ENCODE measurements at regions not wholly inside any gene's neighbourhood (a gene's known extent, or its start where the extent isn't known, plus 50 kb on each side); places are given as distances from the start of the nearest gene placed in this dataset.

DNA sequence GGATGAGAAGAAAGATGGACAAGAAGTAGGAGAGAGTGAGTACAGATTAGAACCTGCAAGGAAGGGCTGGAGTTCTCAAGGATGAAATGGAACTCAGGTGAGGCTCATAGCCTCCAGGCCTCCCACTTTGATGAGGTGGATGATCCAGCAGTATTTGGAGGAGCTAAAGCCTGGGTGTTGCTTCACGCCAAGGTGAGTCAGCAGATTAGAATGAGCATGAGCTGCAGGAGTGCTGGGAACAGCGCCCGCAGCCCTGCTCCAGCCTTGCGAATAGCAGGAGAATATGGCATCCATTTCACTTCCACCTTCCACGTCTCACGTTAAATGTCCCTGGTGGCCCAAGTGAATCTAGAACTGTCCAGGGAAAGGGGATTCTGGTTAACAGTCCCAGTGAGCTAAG is 94.4 kb upstream of the CPHXL start:
- POLR2A ChIA-PET = no interaction called here
- no peaks in the 10 kb centered on the region for H3K36me3 ChIP-seq (replicated peaks in 1 of 2; ENCODE audit: control insufficient read depth in 1 of 2, insufficient read depth in 2 of 2, low read length in 2 of 2)
- no peak overlapping the region for H3K4me3 ChIP-seq (replicated peaks in 1 of 3; ENCODE audit: insufficient read depth in 1 of 3, low read depth in 2 of 3, low read length in 3 of 3)
- BruUV-seq (replicated peaks) = no TSS peak
- CTCF ChIA-PET (ENCODE audit: low intra/inter-chr PET ratio, low total read pairs) = no interaction called here
- no peak overlapping the region for H3K27ac ChIP-seq (ENCODE audit: extremely low read length, insufficient read depth, low read length)
- DNase-seq (ENCODE audit: low spot score) (no peak), ATAC-seq (peak; percentile 25; the same call in 1 of the 3 replicates), FAIRE-seq (no peak)
- intact Hi-C loops (cut with micrococcal nuclease; ENCODE audit: unreplicated experiment) (no loop called here), in situ Hi-C loops (cut with HindIII; ENCODE audit: extremely low pct_ligation_motif_present, low pct_unique_long_range_greater_than_20kb) (no loop called here)
- H3K27me3 ChIP-seq (ENCODE audit: control insufficient read depth in 1 of 2, insufficient read depth in 2 of 2, low read length in 2 of 2) = peaks cover 0 to 12% of the 10 kb centered on the region in 2 experiments; a peak in 1 of 5 replicates
- H3K4me1 ChIP-seq (ENCODE audit: insufficient read depth, low read length) = no peaks in the 10 kb centered on the region
- no peak overlapping the region for H3K4me2 ChIP-seq (ENCODE audit: low read depth, low read length)
- no peaks in the 10 kb centered on the region for H3K9me3 ChIP-seq (ENCODE audit: low read length)
- H4K20me1 ChIP-seq (ENCODE audit: insufficient read depth, low read length) = no peaks in the 10 kb centered on the region
- 24% methylated on average over 6 of the region's 6 CpGs for WGBS (ENCODE audit: low lambda C conversion rate)
- no peak overlapping the region for H3K9ac ChIP-seq (ENCODE audit: insufficient read depth, low read depth, low read length)
- H2AFZ ChIP-seq (ENCODE audit: low read length) = no peak overlapping the region
- peak in 1 of 2 experiments; percentile 14; a peak in 2 of 4 replicates for TF ChIP-seq MAFK (conservative IDR thresholded peaks at IDR 0.05 in 1 of 2, IDR thresholded peaks at IDR 0.05 in 1 of 2; ENCODE audit: low read length in 2 of 2)
- TF ChIP-seq NFE2L2 (IDR thresholded peaks at IDR 0.05; ENCODE audit: low read length) = peak; percentile 28; the same call in 1 of the 2 replicates
- TF ChIP-seq MEIS2 (CRISPR knock-in tag; IDR thresholded peaks at IDR 0.05) = no peak
- no peak for TF ChIP-seq GFI1 (CRISPR knock-in tag; IDR thresholded peaks at IDR 0.05; ENCODE audit: borderline replicate concordance)
- TF ChIP-seq, protein P1, sequence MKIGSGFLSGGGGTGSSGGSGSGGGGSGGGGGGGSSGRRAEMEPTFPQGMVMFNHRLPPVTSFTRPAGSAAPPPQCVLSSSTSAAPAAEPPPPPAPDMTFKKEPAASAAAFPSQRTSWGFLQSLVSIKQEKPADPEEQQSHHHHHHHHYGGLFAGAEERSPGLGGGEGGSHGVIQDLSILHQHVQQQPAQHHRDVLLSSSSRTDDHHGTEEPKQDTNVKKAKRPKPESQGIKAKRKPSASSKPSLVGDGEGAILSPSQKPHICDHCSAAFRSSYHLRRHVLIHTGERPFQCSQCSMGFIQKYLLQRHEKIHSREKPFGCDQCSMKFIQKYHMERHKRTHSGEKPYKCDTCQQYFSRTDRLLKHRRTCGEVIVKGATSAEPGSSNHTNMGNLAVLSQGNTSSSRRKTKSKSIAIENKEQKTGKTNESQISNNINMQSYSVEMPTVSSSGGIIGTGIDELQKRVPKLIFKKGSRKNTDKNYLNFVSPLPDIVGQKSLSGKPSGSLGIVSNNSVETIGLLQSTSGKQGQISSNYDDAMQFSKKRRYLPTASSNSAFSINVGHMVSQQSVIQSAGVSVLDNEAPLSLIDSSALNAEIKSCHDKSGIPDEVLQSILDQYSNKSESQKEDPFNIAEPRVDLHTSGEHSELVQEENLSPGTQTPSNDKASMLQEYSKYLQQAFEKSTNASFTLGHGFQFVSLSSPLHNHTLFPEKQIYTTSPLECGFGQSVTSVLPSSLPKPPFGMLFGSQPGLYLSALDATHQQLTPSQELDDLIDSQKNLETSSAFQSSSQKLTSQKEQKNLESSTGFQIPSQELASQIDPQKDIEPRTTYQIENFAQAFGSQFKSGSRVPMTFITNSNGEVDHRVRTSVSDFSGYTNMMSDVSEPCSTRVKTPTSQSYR (CRISPR knock-in tag; IDR thresholded peaks at IDR 0.05; ENCODE audit: borderline replicate concordance) = no peak
- TF ChIP-seq, protein P2, sequence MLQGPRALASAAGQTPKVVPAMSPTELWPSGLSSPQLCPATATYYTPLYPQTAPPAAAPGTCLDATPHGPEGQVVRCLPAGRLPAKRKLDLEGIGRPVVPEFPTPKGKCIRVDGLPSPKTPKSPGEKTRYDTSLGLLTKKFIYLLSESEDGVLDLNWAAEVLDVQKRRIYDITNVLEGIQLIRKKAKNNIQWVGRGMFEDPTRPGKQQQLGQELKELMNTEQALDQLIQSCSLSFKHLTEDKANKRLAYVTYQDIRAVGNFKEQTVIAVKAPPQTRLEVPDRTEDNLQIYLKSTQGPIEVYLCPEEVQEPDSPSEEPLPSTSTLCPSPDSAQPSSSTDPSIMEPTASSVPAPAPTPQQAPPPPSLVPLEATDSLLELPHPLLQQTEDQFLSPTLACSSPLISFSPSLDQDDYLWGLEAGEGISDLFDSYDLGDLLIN (CRISPR knock-in tag; IDR thresholded peaks at IDR 0.05; ENCODE audit: borderline replicate concordance) = no peak
- TF ChIP-seq NFE2 (CRISPR knock-in tag; IDR thresholded peaks at IDR 0.05) = peak; percentile 51; the same call in 1 of the 2 replicates
- no peak for TF ChIP-seq HHEX (CRISPR knock-in tag; IDR thresholded peaks at IDR 0.05)
- TF ChIP-seq ZNF776 (CRISPR knock-in tag; IDR thresholded peaks at IDR 0.05) = no peak
- TF ChIP-seq ZNF792 (CRISPR knock-in tag; IDR thresholded peaks at IDR 0.05) = no peak
- TF ChIP-seq, protein P3, sequence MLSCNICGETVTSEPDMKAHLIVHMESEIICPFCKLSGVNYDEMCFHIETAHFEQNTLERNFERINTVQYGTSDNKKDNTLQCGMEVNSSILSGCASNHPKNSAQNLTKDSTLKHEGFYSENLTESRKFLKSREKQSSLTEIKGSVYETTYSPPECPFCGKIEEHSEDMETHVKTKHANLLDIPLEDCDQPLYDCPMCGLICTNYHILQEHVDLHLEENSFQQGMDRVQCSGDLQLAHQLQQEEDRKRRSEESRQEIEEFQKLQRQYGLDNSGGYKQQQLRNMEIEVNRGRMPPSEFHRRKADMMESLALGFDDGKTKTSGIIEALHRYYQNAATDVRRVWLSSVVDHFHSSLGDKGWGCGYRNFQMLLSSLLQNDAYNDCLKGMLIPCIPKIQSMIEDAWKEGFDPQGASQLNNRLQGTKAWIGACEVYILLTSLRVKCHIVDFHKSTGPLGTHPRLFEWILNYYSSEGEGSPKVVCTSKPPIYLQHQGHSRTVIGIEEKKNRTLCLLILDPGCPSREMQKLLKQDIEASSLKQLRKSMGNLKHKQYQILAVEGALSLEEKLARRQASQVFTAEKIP (CRISPR knock-in tag; IDR thresholded peaks at IDR 0.05; ENCODE audit: borderline replicate concordance) = no peak
- no peak for TF ChIP-seq NAIF1 (CRISPR knock-in tag; IDR thresholded peaks at IDR 0.05; ENCODE audit: borderline replicate concordance)
- no peak for TF ChIP-seq ZNF383 (CRISPR knock-in tag; IDR thresholded peaks at IDR 0.05; ENCODE audit: borderline replicate concordance)
- peak; percentile 74 for TF ChIP-seq FOSL2 (CRISPR knock-in tag; IDR thresholded peaks at IDR 0.05)
- TF ChIP-seq MAFF (IDR thresholded peaks at IDR 0.05; ENCODE audit: low read depth, low read length) = 0 out of 2 replicates have a peak, but pooled peaks have one; percentile 30
- TF ChIP-seq ZMYM4 (CRISPR knock-in tag; IDR thresholded peaks at IDR 0.05) = no peak
- TF ChIP-seq ZNF619 (CRISPR knock-in tag; IDR thresholded peaks at IDR 0.05) = no peak
- no peaks in the 10 kb centered on the region for H3K79me2 ChIP-seq (ENCODE audit: insufficient read depth, low read length)

Data from HepG2 (cell line).